SU-DHL-6 (cell line): ENCODE measurements at regions not wholly inside any gene's neighbourhood (a gene's known extent, or its start where the extent isn't known, plus 50 kb on each side); places are given as distances from the start of the nearest gene placed in this dataset.

Experiments
- EZH2phosphoT487 ChIP-seq: fragments of 200-600 bp; sonication (generic), shearing (Covaris generic); conservative IDR thresholded peaks from 2 replicates; pipeline ENCODE4 v1.6.1; 2018; ENCODE audit warnings: mild to moderate bottlenecking, antibody characterized with exemption, low read length, moderate library complexity, mixed read lengths
- TF ChIP-seq, protein P1 (sequence below): fragments of 200-600 bp; sonication (generic); IDR thresholded peaks from one replicate; pipeline ENCODE4 v1.5.1; 2017; ENCODE audit warnings: antibody characterized with exemption, mild to moderate bottlenecking, low read length, moderate library complexity; ENCODE audit not compliant: insufficient read depth, poor library complexity, severe bottlenecking

DNA sequence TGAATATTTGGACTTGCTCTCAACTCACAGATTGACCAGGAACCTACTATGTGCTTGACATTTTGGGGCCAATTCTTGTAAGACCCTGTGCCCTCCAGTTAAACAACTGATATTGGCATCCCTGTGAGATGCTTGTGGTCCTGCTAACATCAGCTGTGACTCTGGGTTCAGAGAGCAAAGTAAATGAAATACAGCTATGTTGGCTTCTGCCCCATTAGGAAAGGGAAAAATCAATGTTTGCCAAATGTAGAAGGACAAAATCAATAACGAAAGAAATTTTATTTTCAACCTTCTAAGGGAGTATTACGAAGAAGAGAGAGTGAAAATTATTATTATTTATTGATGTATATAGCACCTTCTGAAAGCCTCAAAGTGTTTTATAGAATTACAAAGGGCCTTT lies 266.9 kb upstream of the ARID1B start:
- TF ChIP-seq, protein P1, sequence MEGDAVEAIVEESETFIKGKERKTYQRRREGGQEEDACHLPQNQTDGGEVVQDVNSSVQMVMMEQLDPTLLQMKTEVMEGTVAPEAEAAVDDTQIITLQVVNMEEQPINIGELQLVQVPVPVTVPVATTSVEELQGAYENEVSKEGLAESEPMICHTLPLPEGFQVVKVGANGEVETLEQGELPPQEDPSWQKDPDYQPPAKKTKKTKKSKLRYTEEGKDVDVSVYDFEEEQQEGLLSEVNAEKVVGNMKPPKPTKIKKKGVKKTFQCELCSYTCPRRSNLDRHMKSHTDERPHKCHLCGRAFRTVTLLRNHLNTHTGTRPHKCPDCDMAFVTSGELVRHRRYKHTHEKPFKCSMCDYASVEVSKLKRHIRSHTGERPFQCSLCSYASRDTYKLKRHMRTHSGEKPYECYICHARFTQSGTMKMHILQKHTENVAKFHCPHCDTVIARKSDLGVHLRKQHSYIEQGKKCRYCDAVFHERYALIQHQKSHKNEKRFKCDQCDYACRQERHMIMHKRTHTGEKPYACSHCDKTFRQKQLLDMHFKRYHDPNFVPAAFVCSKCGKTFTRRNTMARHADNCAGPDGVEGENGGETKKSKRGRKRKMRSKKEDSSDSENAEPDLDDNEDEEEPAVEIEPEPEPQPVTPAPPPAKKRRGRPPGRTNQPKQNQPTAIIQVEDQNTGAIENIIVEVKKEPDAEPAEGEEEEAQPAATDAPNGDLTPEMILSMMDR: no peak
- TF ChIP-seq EZH2phosphoT487: no peak
